ENCODE measurements at regions not wholly inside any gene's neighbourhood (a gene's known extent, or its start where the extent isn't known, plus 50 kb on each side); places are given as distances from the start of the nearest gene placed in this dataset.

DNA sequence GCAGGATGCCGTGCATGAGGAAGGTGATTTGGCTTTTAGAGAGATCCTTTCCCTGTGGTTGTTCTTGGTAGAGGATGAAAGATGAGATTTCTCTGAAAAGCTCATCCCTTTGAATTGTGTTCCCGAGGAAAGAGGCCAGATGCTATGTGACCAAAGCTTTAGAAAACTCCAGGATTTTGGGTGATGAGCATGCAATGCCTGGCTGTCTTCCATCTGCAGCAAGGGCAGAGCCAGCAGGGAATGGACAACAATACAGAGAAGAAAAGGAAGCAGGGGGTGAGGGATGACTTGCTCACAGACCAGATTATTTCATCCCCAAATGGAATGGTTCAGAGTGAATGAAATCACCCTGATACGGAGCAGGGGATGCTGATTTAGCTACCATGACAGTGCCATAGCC, 949.7 kb upstream of the EEF2KMT start:
- TF ChIP-seq, protein P1, sequence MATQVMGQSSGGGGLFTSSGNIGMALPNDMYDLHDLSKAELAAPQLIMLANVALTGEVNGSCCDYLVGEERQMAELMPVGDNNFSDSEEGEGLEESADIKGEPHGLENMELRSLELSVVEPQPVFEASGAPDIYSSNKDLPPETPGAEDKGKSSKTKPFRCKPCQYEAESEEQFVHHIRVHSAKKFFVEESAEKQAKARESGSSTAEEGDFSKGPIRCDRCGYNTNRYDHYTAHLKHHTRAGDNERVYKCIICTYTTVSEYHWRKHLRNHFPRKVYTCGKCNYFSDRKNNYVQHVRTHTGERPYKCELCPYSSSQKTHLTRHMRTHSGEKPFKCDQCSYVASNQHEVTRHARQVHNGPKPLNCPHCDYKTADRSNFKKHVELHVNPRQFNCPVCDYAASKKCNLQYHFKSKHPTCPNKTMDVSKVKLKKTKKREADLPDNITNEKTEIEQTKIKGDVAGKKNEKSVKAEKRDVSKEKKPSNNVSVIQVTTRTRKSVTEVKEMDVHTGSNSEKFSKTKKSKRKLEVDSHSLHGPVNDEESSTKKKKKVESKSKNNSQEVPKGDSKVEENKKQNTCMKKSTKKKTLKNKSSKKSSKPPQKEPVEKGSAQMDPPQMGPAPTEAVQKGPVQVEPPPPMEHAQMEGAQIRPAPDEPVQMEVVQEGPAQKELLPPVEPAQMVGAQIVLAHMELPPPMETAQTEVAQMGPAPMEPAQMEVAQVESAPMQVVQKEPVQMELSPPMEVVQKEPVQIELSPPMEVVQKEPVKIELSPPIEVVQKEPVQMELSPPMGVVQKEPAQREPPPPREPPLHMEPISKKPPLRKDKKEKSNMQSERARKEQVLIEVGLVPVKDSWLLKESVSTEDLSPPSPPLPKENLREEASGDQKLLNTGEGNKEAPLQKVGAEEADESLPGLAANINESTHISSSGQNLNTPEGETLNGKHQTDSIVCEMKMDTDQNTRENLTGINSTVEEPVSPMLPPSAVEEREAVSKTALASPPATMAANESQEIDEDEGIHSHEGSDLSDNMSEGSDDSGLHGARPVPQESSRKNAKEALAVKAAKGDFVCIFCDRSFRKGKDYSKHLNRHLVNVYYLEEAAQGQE (IDR thresholded peaks at IDR 0.05; ENCODE audit: low read depth), result no peak
- TF ChIP-seq ZNF274 (IDR thresholded peaks at IDR 0.05; ENCODE audit: low read depth, low read length) (no peak), POLR2A (IDR thresholded peaks at IDR 0.05; ENCODE audit: borderline replicate concordance, extremely low read depth, insufficient read depth, insufficient read length) (no peak)
